ENCODE measurements at regions not wholly inside any gene's neighbourhood (a gene's known extent, or its start where the extent isn't known, plus 50 kb on each side); places are given as distances from the start of the nearest gene placed in this dataset.
A peak's percentile ranks its signal among the peaks of the same experiment; 100 is the strongest.

- no peak for DNase-seq (ENCODE audit: low read depth, low spot score)
Observed at GRCh38 chr6:14031516-14031915, 86.1 kb upstream of the CD83 start.

GRCh38 chr6:14035071-14035847, 82.3 kb upstream of the CD83 start:
- no peak overlapping the region for H3K4me3 ChIP-seq (ENCODE audit: low read length)
- DNase-seq (ENCODE audit: low read depth, low spot score), result no peak

More at GRCh38 chr6:14031516-14031915, 86.1 kb upstream of the CD83 start:
- H3K4me3 ChIP-seq (ENCODE audit: low read length), result no peak overlapping the region

GRCh38 chr6:14035874-14036273, 81.7 kb upstream of the CD83 start:
- no peak for DNase-seq (ENCODE audit: low read depth, low spot score)
- no peak overlapping the region for H3K4me3 ChIP-seq (ENCODE audit: low read length)

- no peak overlapping the region for H3K4me3 ChIP-seq (ENCODE audit: low read length)
- DNase-seq (ENCODE audit: low read depth, low spot score), result no peak
Observed at GRCh38 chr6:14036911-14037310, 80.7 kb upstream of the CD83 start.

- no peak overlapping the region for H3K4me3 ChIP-seq (ENCODE audit: low read length)
- DNase-seq (ENCODE audit: low read depth, low spot score), result no peak
Observed at GRCh38 chr6:14037402-14038277, 79.9 kb upstream of the CD83 start.

GRCh38 chr6:14038467-14039437, 78.8 kb upstream of the CD83 start:
- DNase-seq (ENCODE audit: low read depth, low spot score), result no peak
- H3K4me3 ChIP-seq (ENCODE audit: low read length), result no peak overlapping the region

- H3K4me3 ChIP-seq (ENCODE audit: low read length), result no peak overlapping the region
- DNase-seq (ENCODE audit: low read depth, low spot score), result no peak
Observed at GRCh38 chr6:14040042-14040441, 77.5 kb upstream of the CD83 start.

GRCh38 chr6:14046476-14047068, 71.0 kb upstream of the CD83 start:
- DNase-seq (ENCODE audit: low read depth, low spot score), result peak; percentile 37
- no peak overlapping the region for H3K4me3 ChIP-seq (ENCODE audit: low read length)

GRCh38 chr6:14047151-14047740, 70.3 kb upstream of the CD83 start:
- DNase-seq (ENCODE audit: low read depth, low spot score), result no peak
- no peak overlapping the region for H3K4me3 ChIP-seq (ENCODE audit: low read length)

- DNase-seq (ENCODE audit: low read depth, low spot score), result no peak
Observed at GRCh38 chr6:14048837-14049236, 68.7 kb upstream of the CD83 start.

GRCh38 chr6:14051355-14051754, 66.2 kb upstream of the CD83 start:
- DNase-seq (ENCODE audit: low read depth, low spot score), result no peak
- no peak overlapping the region for H3K4me3 ChIP-seq (ENCODE audit: low read length)

More at GRCh38 chr6:14048837-14049236, 68.7 kb upstream of the CD83 start:
- H3K4me3 ChIP-seq (ENCODE audit: low read length), result no peak overlapping the region

GRCh38 chr6:14053811-14054210, 63.8 kb upstream of the CD83 start:
- no peak for DNase-seq (ENCODE audit: low read depth, low spot score)
- H3K4me3 ChIP-seq (ENCODE audit: low read length), result no peak overlapping the region

- no peak overlapping the region for H3K4me3 ChIP-seq (ENCODE audit: low read length)
- no peak for DNase-seq (ENCODE audit: low read depth, low spot score)
Observed at GRCh38 chr6:14055541-14055940, 62.0 kb upstream of the CD83 start.

- H3K4me3 ChIP-seq (ENCODE audit: low read length), result no peak overlapping the region
- DNase-seq (ENCODE audit: low read depth, low spot score), result no peak
Observed at GRCh38 chr6:14058029-14058695, 59.4 kb upstream of the CD83 start.

GRCh38 chr6:14058735-14059134, 58.8 kb upstream of the CD83 start:
- no peak overlapping the region for H3K4me3 ChIP-seq (ENCODE audit: low read length)
- no peak for DNase-seq (ENCODE audit: low read depth, low spot score)

- no peak overlapping the region for H3K4me3 ChIP-seq (ENCODE audit: low read length)
- DNase-seq (ENCODE audit: low read depth, low spot score), result no peak
Observed at GRCh38 chr6:14059791-14060436, 57.7 kb upstream of the CD83 start.

- H3K4me3 ChIP-seq (ENCODE audit: low read length), result no peak overlapping the region
- DNase-seq (ENCODE audit: low read depth, low spot score), result no peak
Observed at GRCh38 chr6:14060971-14061370, 56.6 kb upstream of the CD83 start.

GRCh38 chr6:14061643-14062042, 55.9 kb upstream of the CD83 start:
- DNase-seq (ENCODE audit: low read depth, low spot score), result no peak
- no peak overlapping the region for H3K4me3 ChIP-seq (ENCODE audit: low read length)

All from Jurkat, Clone E6-1 (cell line).